Heart left ventricle (tissue), 13 donors: ENCODE measurements at regions not wholly inside any gene's neighbourhood (a gene's known extent, or its start where the extent isn't known, plus 50 kb on each side); places are given as distances from the start of the nearest gene placed in this dataset.

Experiments used
- POLR2A ChIP-seq, 2 donors: fragments of 450-650 bp; IDR thresholded peaks; one replicate each; pipeline ENCODE4 v1.6.1; 2017; ENCODE audit warnings: antibody characterized with exemption in 2 of 2, mild to moderate bottlenecking in 2 of 2, moderate library complexity in 2 of 2
- TF ChIP-seq, protein P1 (sequence below), 12 donors: fragments of 200-600 bp; sonication (generic) in 4 of 12; IDR thresholded peaks; one replicate each; pipeline versions ENCODE4 v1.5.0 to v1.8.0; 2018 to 2022; ENCODE audit warnings: antibody characterized with exemption in 12 of 12, mild to moderate bottlenecking in 5 of 12
- donor health status: ischemic (EF 13 %, LVEDD 7.1; RV severe dilation, severe dysfunction).
- donor health status: DM: no; HTN: yes; CAD: no.
- donor health status: DM: no; HTN: no; CAD: no.
- donor health status: ischemic (EF 25% LVEDD 6.9; RV normal size, moderate dysfunction).
- donor health status: ischemic (EF 25% LVEDD 5.7; RV mildly dilated, moderate dysfunction).
- donor health status: ischemic (EF 35%, LVEDD 5.7; RV mildly dilated, moderate dysfunction).
- donor health status: nonischemic (EF 11% LVEDD 7.7; RV severe dilation, severe dysfunction).
- donor health status: DM: yes; HTN: yes; CAD: no.
- donor health status: PGD.
- donor health status: ischemic (EF 29% LVEDD 5.4; RV normal size, mild dysfunction).
- donor health status: nonischemic (EF 23%, LVEDD 6.1; RV moderate dilation, normal function).

DNA sequence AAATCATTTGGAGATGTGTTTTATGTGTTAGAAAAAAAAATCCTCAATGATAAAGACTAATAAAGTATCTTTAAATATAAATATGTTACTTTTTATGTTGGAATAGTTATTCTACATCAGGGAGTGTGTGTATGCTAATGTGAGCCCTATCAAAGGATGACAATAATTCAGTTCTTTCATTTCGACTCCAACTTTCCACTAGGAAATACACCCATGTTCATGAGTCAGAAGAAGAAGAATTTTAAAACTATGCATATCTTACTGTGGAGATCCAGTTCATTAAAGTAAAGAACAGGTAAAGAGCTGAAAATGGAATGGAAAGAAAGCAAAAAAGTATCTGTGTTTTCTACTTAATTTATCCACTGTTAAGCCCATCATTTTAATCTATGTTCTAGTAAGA, 399.8 kb downstream of the KCNJ2 start:
- TF ChIP-seq, protein P1, sequence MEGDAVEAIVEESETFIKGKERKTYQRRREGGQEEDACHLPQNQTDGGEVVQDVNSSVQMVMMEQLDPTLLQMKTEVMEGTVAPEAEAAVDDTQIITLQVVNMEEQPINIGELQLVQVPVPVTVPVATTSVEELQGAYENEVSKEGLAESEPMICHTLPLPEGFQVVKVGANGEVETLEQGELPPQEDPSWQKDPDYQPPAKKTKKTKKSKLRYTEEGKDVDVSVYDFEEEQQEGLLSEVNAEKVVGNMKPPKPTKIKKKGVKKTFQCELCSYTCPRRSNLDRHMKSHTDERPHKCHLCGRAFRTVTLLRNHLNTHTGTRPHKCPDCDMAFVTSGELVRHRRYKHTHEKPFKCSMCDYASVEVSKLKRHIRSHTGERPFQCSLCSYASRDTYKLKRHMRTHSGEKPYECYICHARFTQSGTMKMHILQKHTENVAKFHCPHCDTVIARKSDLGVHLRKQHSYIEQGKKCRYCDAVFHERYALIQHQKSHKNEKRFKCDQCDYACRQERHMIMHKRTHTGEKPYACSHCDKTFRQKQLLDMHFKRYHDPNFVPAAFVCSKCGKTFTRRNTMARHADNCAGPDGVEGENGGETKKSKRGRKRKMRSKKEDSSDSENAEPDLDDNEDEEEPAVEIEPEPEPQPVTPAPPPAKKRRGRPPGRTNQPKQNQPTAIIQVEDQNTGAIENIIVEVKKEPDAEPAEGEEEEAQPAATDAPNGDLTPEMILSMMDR (IDR thresholded peaks at IDR 0.05), result no peak
- no peak for TF ChIP-seq POLR2A (IDR thresholded peaks at IDR 0.05)
